GM12878 (cell line): ENCODE measurements at regions not wholly inside any gene's neighbourhood (a gene's known extent, or its start where the extent isn't known, plus 50 kb on each side); places are given as distances from the start of the nearest gene placed in this dataset.

Experiments used
- ATAC-seq: fragments of 200-7000 bp; cut with Tn5 transposase; 3 replicates; pipeline ENCODE4 v1.9.1; 2020; ENCODE audit warnings: mild to moderate bottlenecking, moderate library complexity
- BruUV-seq: library from RNA; stranded (reverse); fragments of 400-500 nt; replicated peaks from 2 replicates; lab custom pipeline; 2021; lab: Mats Ljungman, UMichigan
- CTCF ChIA-PET: fragments of 300-600 bp; sonication (Branson Sonifier 250); formaldehyde crosslinking; extraction: SDS; loops from one replicate; lab custom pipeline; 2021; ENCODE audit warnings: inconsistent platforms; lab: Yijun Ruan, JAX
- POLR2A ChIA-PET: fragments of 350-600 bp; formaldehyde crosslinking; extraction: SDS; loops from one replicate; lab custom pipeline; 2021; ENCODE audit warnings: inconsistent platforms; lab: Charles Lee
- RAD21 ChIA-PET: fragments of 300-600 bp; sonication (Branson Sonifier 250); formaldehyde crosslinking; loops from one replicate; lab custom pipeline; 2023; ENCODE audit warnings: antibody characterized with exemption; ENCODE audit not compliant: unreplicated experiment; lab: Charles Lee
- SMC1A ChIA-PET: fragments of 300-600 bp; sonication (Branson Sonifier 250); formaldehyde crosslinking; loops from one replicate; lab custom pipeline; 2023; ENCODE audit not compliant: unreplicated experiment, uncharacterized antibody; lab: Charles Lee
- DNase-seq: peaks from one replicate; pipeline ENCODE4 v3.0.0-alpha.2; 2011; ENCODE audit warnings: low read depth, low spot score
- FAIRE-seq: peaks from 3 replicates; lab custom pipeline; 2011; peaks lifted over from hg19 to GRCh38; lab: Jason Lieb, UNC
- H2AFZ ChIP-seq: 2 replicates; pipeline ENCODE4 v1.6.0; 2011; ENCODE audit warnings: low read depth, low read length, control low read depth; ENCODE audit not compliant: control insufficient read depth
- H3K27ac ChIP-seq: 2 replicates; pipeline ENCODE4 v1.5.1; 2011; ENCODE audit warnings: control low read depth; ENCODE audit not compliant: control insufficient read depth, insufficient read depth
- H3K27me3 ChIP-seq, 2 experiments: replicated peaks in 1 of 2; 2 replicates each; pipeline versions ENCODE4 v1.6.0 to v1.6.1; 2011; ENCODE audit warnings: low read length in 1 of 2; ENCODE audit not compliant: control insufficient read depth in 2 of 2, insufficient read depth in 2 of 2
- H3K36me3 ChIP-seq, 2 experiments: 2 replicates each; pipeline ENCODE4 v1.5.1; 2011; ENCODE audit warnings: low read length in 1 of 2; ENCODE audit not compliant: control insufficient read depth in 2 of 2, insufficient read depth in 2 of 2
- H3K4me1 ChIP-seq: 2 replicates; pipeline ENCODE4 v1.6.1; 2011; ENCODE audit warnings: mild to moderate bottlenecking, low read length, moderate library complexity, mixed read lengths; ENCODE audit not compliant: control insufficient read depth, insufficient read depth
- H3K4me2 ChIP-seq: 2 replicates; pipeline ENCODE4 v1.6.0; 2011; ENCODE audit warnings: control low read depth; ENCODE audit not compliant: control insufficient read depth, insufficient read depth
- H3K4me3 ChIP-seq: fragments of 200-600 bp; sonication (generic); 2 replicates; pipeline ENCODE4 v1.5.1; 2016
- H3K79me2 ChIP-seq: 2 replicates; pipeline ENCODE4 v1.6.0; 2011; ENCODE audit warnings: low read length; ENCODE audit not compliant: control insufficient read depth, insufficient read depth
- H3K9ac ChIP-seq: 2 replicates; pipeline ENCODE4 v1.8.0; 2011; ENCODE audit warnings: low read length, control low read depth, mixed read lengths; ENCODE audit not compliant: control insufficient read depth, insufficient read depth
- H3K9me3 ChIP-seq: replicated peaks from 3 replicates; pipeline ENCODE4 v1.5.1; 2011; ENCODE audit warnings: mild to moderate bottlenecking, low read length; ENCODE audit not compliant: control insufficient read depth, insufficient read depth
- H4K20me1 ChIP-seq: 2 replicates; pipeline ENCODE4 v1.6.0; 2011; ENCODE audit not compliant: control insufficient read depth, insufficient read depth
- IRF4 ChIP-seq: IDR thresholded peaks from 2 replicates; pipeline ENCODE4 v1.6.1; 2011; ENCODE audit warnings: low read depth, low read length
- MTA2 ChIP-seq: fragments of 450-650 bp; IDR thresholded peaks from 2 replicates; pipeline ENCODE4 v1.6.1; 2016; ENCODE audit warnings: low read depth, mild to moderate bottlenecking, moderate library complexity
- MYB ChIP-seq: fragments of 150-350 bp; IDR thresholded peaks from 2 replicates; pipeline ENCODE4 v1.6.1; 2014; ENCODE audit warnings: mild to moderate bottlenecking, low read depth, low read length, borderline replicate concordance
- RB1 ChIP-seq: fragments of 450-650 bp; formaldehyde crosslinking; IDR thresholded peaks from 2 replicates; pipeline ENCODE4 v1.6.1; 2017; ENCODE audit warnings: mild to moderate bottlenecking, borderline replicate concordance
- TCF3 ChIP-seq: IDR thresholded peaks from 2 replicates; pipeline ENCODE4 v1.6.1; 2012; ENCODE audit warnings: low read depth, mild to moderate bottlenecking, low read length, borderline replicate concordance; ENCODE audit not compliant: insufficient read depth
- YBX1 ChIP-seq: fragments of 450-650 bp; IDR thresholded peaks from 2 replicates; pipeline ENCODE4 v1.6.1; 2016; ENCODE audit warnings: antibody characterized with exemption
- ZBED1 ChIP-seq: IDR thresholded peaks from 2 replicates; pipeline ENCODE4 v1.6.1; 2016; ENCODE audit warnings: borderline replicate concordance
- ZNF207 ChIP-seq: fragments of 450-650 bp; IDR thresholded peaks from 2 replicates; pipeline ENCODE4 v1.6.1; 2014; ENCODE audit warnings: antibody characterized with exemption, mild to moderate bottlenecking, borderline replicate concordance
- ZNF384 ChIP-seq: IDR thresholded peaks from 2 replicates; pipeline ENCODE4 v1.6.1; 2012; ENCODE audit warnings: low read depth, mild to moderate bottlenecking, low read length, improper control_type of control experiment, borderline replicate concordance
- WGBS: methylation state at CpG from one replicate; pipeline ENCODE4 v1.1.6; 2016; ENCODE audit warnings: low lambda C conversion rate; ENCODE audit not compliant: insufficient replicate concordance, insufficient coverage; ENCODE audit errors: missing lambda C conversion rate; 5-methylcytosine and 5-hydroxymethylcytosine counted together
- in situ Hi-C: fragments of 300-500 bp; cut with MboI; formaldehyde crosslinking; loops from 9 replicates; pipeline ENCODE4 v1.14.3; 2018; ENCODE audit warnings: mixed read lengths
- intact Hi-C: fragments of 100-400 bp; cut with micrococcal nuclease; formaldehyde crosslinking; loops from one replicate; pipeline ENCODE4 v1.14.2; 2022; ENCODE audit not compliant: unreplicated experiment
- TF ChIP-seq, protein P1 (sequence below): IDR thresholded peaks from 2 replicates; pipeline ENCODE4 v1.6.1; 2011; ENCODE audit warnings: borderline replicate concordance, low read depth, mild to moderate bottlenecking, moderate library complexity, low read length; ENCODE audit not compliant: insufficient read depth, poor library complexity, severe bottlenecking
- TF ChIP-seq, protein P2 (sequence below): fragments of 450-650 bp; IDR thresholded peaks from 2 replicates; pipeline ENCODE4 v1.6.1; 2018; ENCODE audit warnings: borderline replicate concordance, mild to moderate bottlenecking; ENCODE audit not compliant: partially characterized antibody

DNA sequence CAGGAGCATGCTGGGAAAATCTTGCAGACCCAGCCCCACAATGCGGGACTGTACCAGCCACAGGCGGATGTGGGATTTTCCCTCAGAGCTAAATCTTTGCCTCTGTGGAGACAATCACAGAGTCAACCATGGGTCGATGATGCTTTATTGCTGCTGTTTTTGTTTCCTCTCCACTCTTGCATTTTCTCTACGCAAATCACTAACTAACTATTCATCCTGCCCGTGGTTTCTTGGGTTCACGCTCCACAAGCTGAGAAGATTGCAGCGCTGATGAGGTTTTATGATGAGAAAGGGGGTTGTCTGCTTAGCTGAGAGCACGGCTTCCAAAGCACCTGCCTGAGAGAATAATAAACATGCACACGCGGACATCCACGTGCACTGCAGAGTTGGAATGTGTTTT lies 500.2 kb upstream of the ADAMTS16 start:
- Histone ChIP-seq H4K20me1 (no peaks in the 10 kb centered on the region), H3K4me1 (no peaks in the 10 kb centered on the region), H3K4me3 (no peak overlapping the region), H3K4me2 (no peak overlapping the region), H2AFZ (no peak overlapping the region), H3K27me3 (no peaks in the 10 kb centered on the region), H3K79me2 (no peaks in the 10 kb centered on the region), H3K9ac (no peak overlapping the region), H3K9me3 (no peaks in the 10 kb centered on the region), H3K36me3 (no peaks in the 10 kb centered on the region), H3K27ac (no peak overlapping the region)
- TF ChIP-seq IRF4 (no peak), ZBED1 (no peak)
- no TSS peak for BruUV-seq
- intact Hi-C loops (no loop called here), in situ Hi-C loops (no loop called here)
- FAIRE-seq (no peak), ATAC-seq (no peak), DNase-seq (no peak)
- SMC1A ChIA-PET: no interaction called here
- POLR2A ChIA-PET: no interaction called here
- RAD21 ChIA-PET: no interaction called here
- CTCF ChIA-PET: interaction anchor here (0.8 kb wide), 1 partner anchor 1098 kb away, joined by 3 read pairs; no protein-coding TSS in a partner anchor
- 33% methylated on average over 11 of the region's 11 CpGs for WGBS

DNA sequence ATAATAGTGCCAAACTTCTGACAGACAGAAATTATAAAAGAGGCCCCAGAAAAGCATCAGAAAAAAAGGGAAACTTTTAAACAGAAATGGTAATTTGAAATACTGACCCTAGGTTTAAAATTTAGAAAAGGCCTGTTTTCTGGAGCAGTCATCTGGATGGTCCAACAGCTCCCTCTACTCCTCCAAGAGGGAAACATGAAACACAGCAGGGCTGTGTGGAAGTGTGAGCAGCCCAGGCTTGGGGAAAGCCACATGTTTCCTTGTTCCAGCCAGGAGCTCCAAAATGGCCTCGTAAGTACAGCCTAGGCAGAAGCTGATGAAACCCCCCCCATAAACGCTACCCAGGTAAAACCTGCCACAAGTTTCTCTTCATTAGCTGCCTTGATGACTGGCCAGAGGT lies 499.3 kb upstream of the ADAMTS16 start:
- WGBS: 14% methylated on average over 2 of the region's 2 CpGs
- Histone ChIP-seq H3K79me2 (no peaks in the 10 kb centered on the region), H3K36me3 (no peaks in the 10 kb centered on the region), H3K9me3 (no peaks in the 10 kb centered on the region), H2AFZ (no peak overlapping the region), H4K20me1 (no peaks in the 10 kb centered on the region), H3K4me2 (no peak overlapping the region), H3K27ac (no peak overlapping the region), H3K4me3 (no peak overlapping the region), H3K9ac (no peak overlapping the region), H3K27me3 (no peaks in the 10 kb centered on the region), H3K4me1 (no peaks in the 10 kb centered on the region)
- ATAC-seq: no peak
- TF ChIP-seq MYB (no peak), MTA2 (no peak), ZNF384 (no peak), YBX1 (no peak), TCF3 (no peak), RB1 (no peak), ZNF207 (no peak)
- TF ChIP-seq, protein P1, sequence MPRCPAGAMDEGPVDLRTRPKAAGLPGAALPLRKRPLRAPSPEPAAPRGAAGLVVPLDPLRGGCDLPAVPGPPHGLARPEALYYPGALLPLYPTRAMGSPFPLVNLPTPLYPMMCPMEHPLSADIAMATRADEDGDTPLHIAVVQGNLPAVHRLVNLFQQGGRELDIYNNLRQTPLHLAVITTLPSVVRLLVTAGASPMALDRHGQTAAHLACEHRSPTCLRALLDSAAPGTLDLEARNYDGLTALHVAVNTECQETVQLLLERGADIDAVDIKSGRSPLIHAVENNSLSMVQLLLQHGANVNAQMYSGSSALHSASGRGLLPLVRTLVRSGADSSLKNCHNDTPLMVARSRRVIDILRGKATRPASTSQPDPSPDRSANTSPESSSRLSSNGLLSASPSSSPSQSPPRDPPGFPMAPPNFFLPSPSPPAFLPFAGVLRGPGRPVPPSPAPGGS: no peak
- TF ChIP-seq, protein P2, sequence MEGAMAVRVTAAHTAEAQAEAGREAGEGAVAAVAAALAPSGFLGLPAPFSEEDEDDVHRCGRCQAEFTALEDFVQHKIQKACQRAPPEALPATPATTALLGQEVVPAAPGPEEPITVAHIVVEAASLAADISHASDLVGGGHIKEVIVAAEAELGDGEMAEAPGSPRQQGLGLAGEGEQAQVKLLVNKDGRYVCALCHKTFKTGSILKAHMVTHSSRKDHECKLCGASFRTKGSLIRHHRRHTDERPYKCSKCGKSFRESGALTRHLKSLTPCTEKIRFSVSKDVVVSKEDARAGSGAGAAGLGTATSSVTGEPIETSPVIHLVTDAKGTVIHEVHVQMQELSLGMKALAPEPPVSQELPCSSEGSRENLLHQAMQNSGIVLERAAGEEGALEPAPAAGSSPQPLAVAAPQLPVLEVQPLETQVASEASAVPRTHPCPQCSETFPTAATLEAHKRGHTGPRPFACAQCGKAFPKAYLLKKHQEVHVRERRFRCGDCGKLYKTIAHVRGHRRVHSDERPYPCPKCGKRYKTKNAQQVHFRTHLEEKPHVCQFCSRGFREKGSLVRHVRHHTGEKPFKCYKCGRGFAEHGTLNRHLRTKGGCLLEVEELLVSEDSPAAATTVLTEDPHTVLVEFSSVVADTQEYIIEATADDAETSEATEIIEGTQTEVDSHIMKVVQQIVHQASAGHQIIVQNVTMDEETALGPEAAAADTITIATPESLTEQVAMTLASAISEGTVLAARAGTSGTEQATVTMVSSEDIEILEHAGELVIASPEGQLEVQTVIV: no peak
- BruUV-seq: no TSS peak
- in situ Hi-C loops (no loop called here), intact Hi-C loops (no loop called here)
- DNase-seq: no peak
- RAD21 ChIA-PET: no interaction called here
- CTCF ChIA-PET: interaction anchor here (0.8 kb wide), 1 partner anchor 1098 kb away, joined by 3 read pairs; no protein-coding TSS in a partner anchor
- POLR2A ChIA-PET: interaction anchor here (0.6 kb wide), 1 partner anchor 57 kb away, joined by 3 read pairs; no protein-coding TSS in a partner anchor
- SMC1A ChIA-PET: no interaction called here
- no peak for FAIRE-seq
